HG02759 (cell line): ENCODE measurements at regions not wholly inside any gene's neighbourhood (a gene's known extent, or its start where the extent isn't known, plus 50 kb on each side); places are given as distances from the start of the nearest gene placed in this dataset.
"Not testable (repeated sequence)": the region's sequence is repeated elsewhere in the genome, so short reads cannot be mapped to it uniquely, and the experiment has no call there.

Experiments used
- ATAC-seq: cut with Tn5 transposase; IDR thresholded peaks from one replicate; pipeline ENCODE4 v1.9.1; 2021; ENCODE audit warnings: mild to moderate bottlenecking, moderate library complexity; ENCODE audit not compliant: unreplicated experiment

- ATAC-seq = no peak
Measured at GRCh38 chr10:26952094-26952493, 91.3 kb upstream of the ABI1 start.

GRCh38 chr10:26951650-26952049, 90.9 kb upstream of the ABI1 start:
- no peak for ATAC-seq

GRCh38 chr10:26950934-26951333, 90.2 kb upstream of the ABI1 start:
- ATAC-seq = peak; percentile 65

- ATAC-seq = no peak
Measured at GRCh38 chr10:26946102-26946811, 85.5 kb upstream of the ABI1 start.

- ATAC-seq = no peak
Measured at GRCh38 chr10:26944261-26944882, 83.6 kb upstream of the ABI1 start.

GRCh38 chr10:26939962-26940354, 79.2 kb upstream of the ABI1 start:
- ATAC-seq = no peak

- ATAC-seq = no peak
Measured at GRCh38 chr10:26939290-26939961, 78.7 kb upstream of the ABI1 start.

GRCh38 chr10:26938578-26938977, 77.8 kb upstream of the ABI1 start:
- ATAC-seq = no peak

- ATAC-seq = no peak
Measured at GRCh38 chr10:26937371-26937770, 76.6 kb upstream of the ABI1 start.

GRCh38 chr10:26934190-26934589, 73.4 kb upstream of the ABI1 start:
- ATAC-seq = not testable (repeated sequence)

- no peak for ATAC-seq
Measured at GRCh38 chr10:26932576-26932975, 71.8 kb upstream of the ABI1 start.

- peak; percentile 100 for ATAC-seq
Measured at GRCh38 chr10:26931223-26931622, 70.5 kb upstream of the ABI1 start.

GRCh38 chr10:26922824-26923223, 62.1 kb upstream of the ABI1 start:
- ATAC-seq = not testable (repeated sequence)

GRCh38 chr10:26919156-26919860, 58.5 kb upstream of the ABI1 start:
- not testable (repeated sequence) for ATAC-seq

- no peak for ATAC-seq
Measured at GRCh38 chr10:26914898-26915297, 54.1 kb upstream of the ABI1 start.

GRCh38 chr10:26911811-26912461, 51.2 kb upstream of the ABI1 start:
- ATAC-seq = peak; percentile 61
